GM18519 (cell line): ENCODE measurements at regions not wholly inside any gene's neighbourhood (a gene's known extent, or its start where the extent isn't known, plus 50 kb on each side); places are given as distances from the start of the nearest gene placed in this dataset.

Source experiments
- ATAC-seq: cut with Tn5 transposase; IDR thresholded peaks from one replicate; pipeline ENCODE4 v1.9.1; 2021; ENCODE audit warnings: mild to moderate bottlenecking, moderate library complexity; ENCODE audit not compliant: unreplicated experiment, low FRiP score

GRCh38 chr14:100673085-100673806 lies 53.4 kb upstream of the DLK1 start:
- ATAC-seq, result no peak

- no peak for ATAC-seq
Measured at GRCh38 chr14:100673807-100674154, 52.9 kb upstream of the DLK1 start.

- no peak for ATAC-seq
Measured at GRCh38 chr14:100674428-100674827, 52.3 kb upstream of the DLK1 start.

- ATAC-seq, result no peak
Measured at GRCh38 chr14:100674897-100675619, 51.6 kb upstream of the DLK1 start.

GRCh38 chr14:100675699-100676684 lies 50.7 kb upstream of the DLK1 start:
- ATAC-seq, result no peak
